HepG2 (cell line): ENCODE measurements at regions not wholly inside any gene's neighbourhood (a gene's known extent, or its start where the extent isn't known, plus 50 kb on each side); places are given as distances from the start of the nearest gene placed in this dataset.

Source experiments
- ATAC-seq: fragments of 200-7000 bp; cut with Tn5 transposase; 3 replicates; pipeline ENCODE4 v1.9.1; 2020; ENCODE audit warnings: mild to moderate bottlenecking, moderate library complexity
- BruUV-seq: library from RNA; stranded (reverse); fragments of 400-500 nt; replicated peaks from 2 replicates; lab custom pipeline; 2021; lab: Mats Ljungman, UMichigan
- CTCF ChIA-PET: fragments of 300-600 bp; formaldehyde crosslinking; extraction: SDS; loops from one replicate; lab custom pipeline; 2021; ENCODE audit warnings: low total read pairs, inconsistent platforms, low intra/inter-chr PET ratio; lab: Yijun Ruan, JAX
- POLR2A ChIA-PET: fragments of 350-600 bp; sonication (Branson Sonifier 250); formaldehyde crosslinking; loops from one replicate; lab custom pipeline; 2020; ENCODE audit warnings: antibody characterized with exemption, inconsistent platforms; lab: Yijun Ruan, JAX
- DNase-seq: peaks from one replicate; pipeline ENCODE4 v3.0.0-alpha.2; 2015; ENCODE audit warnings: low spot score
- FAIRE-seq: peaks from 3 replicates; lab custom pipeline; 2011; peaks lifted over from hg19 to GRCh38; lab: Jason Lieb, UNC
- H2AFZ ChIP-seq: one replicate; pipeline ENCODE4 v1.6.1; 2011; ENCODE audit warnings: low read length, inconsistent platforms
- H3K27ac ChIP-seq: fragments of 300-600 bp; 3 replicates; pipeline ENCODE4 v1.8.0; 2011; ENCODE audit warnings: mixed run types, mild to moderate bottlenecking, mixed read lengths, low read length, inconsistent platforms; ENCODE audit not compliant: insufficient read depth; ENCODE audit errors: extremely low read length
- H3K27me3 ChIP-seq, 2 experiments: fragments of 200-600 bp in 1 of 2; 2 replicates in 1 of 2; 3 replicates in 1 of 2; pipeline versions ENCODE4 v1.6.0 to v1.8.0; 2011; ENCODE audit warnings: low read length in 2 of 2, mild to moderate bottlenecking in 2 of 2, moderate library complexity in 2 of 2, inconsistent platforms in 1 of 2; ENCODE audit not compliant: insufficient read depth in 2 of 2, control insufficient read depth in 1 of 2
- H3K36me3 ChIP-seq, 2 experiments: fragments of 200-600 bp in 1 of 2; replicated peaks in 1 of 2; 2 replicates in 1 of 2; 3 replicates in 1 of 2; pipeline versions ENCODE4 v1.5.1 to v1.8.0; 2011; ENCODE audit warnings: low read length in 2 of 2, inconsistent platforms in 1 of 2; ENCODE audit not compliant: insufficient read depth in 2 of 2, control insufficient read depth in 1 of 2
- H3K4me1 ChIP-seq: 2 replicates; pipeline ENCODE4 v1.5.1; 2012; ENCODE audit warnings: low read length, inconsistent platforms; ENCODE audit not compliant: insufficient read depth
- H3K4me2 ChIP-seq: 2 replicates; pipeline ENCODE4 v1.6.0; 2011; ENCODE audit warnings: low read depth, low read length, inconsistent platforms
- H3K4me3 ChIP-seq, 3 experiments: fragments of 200-600 bp in 1 of 3; sonication (generic), shearing (Covaris generic) in 1 of 3; replicated peaks in 1 of 3; 2 replicates each; pipeline ENCODE4 v1.5.1; 2011 to 2016; ENCODE audit warnings: low read length in 3 of 3, inconsistent platforms in 2 of 3, low read depth in 2 of 3, mild to moderate bottlenecking in 2 of 3, control low read depth in 1 of 3, mixed read lengths in 1 of 3; ENCODE audit not compliant: insufficient read depth in 1 of 3
- H3K79me2 ChIP-seq: one replicate; pipeline ENCODE4 v1.6.1; 2011; ENCODE audit warnings: low read length, inconsistent platforms; ENCODE audit not compliant: insufficient read depth
- H3K9ac ChIP-seq: 2 replicates; pipeline ENCODE4 v1.6.0; 2011; ENCODE audit warnings: mild to moderate bottlenecking, low read depth, low read length, inconsistent platforms; ENCODE audit not compliant: insufficient read depth
- H3K9me3 ChIP-seq: 2 replicates; pipeline ENCODE4 v1.5.1; 2012; ENCODE audit warnings: mild to moderate bottlenecking, low read length
- H4K20me1 ChIP-seq: 2 replicates; pipeline ENCODE4 v1.6.0; 2011; ENCODE audit warnings: inconsistent platforms, mild to moderate bottlenecking, low read length, moderate library complexity; ENCODE audit not compliant: insufficient read depth
- KLF13 ChIP-seq: sonication (generic); formaldehyde crosslinking; IDR thresholded peaks from 2 replicates; pipeline ENCODE4 v1.4.0; 2020; ENCODE audit warnings: mild to moderate bottlenecking, missing genetic modification reagents
- SKI ChIP-seq: fragments of 450-650 bp; IDR thresholded peaks from one replicate; pipeline ENCODE4 v1.6.1; 2018; ENCODE audit warnings: mild to moderate bottlenecking; ENCODE audit not compliant: partially characterized antibody
- ZFP62 ChIP-seq: sonication (generic); formaldehyde crosslinking; IDR thresholded peaks from 2 replicates; pipeline ENCODE4 v1.4.0; 2020; ENCODE audit warnings: missing genetic modification reagents
- ZNF280B ChIP-seq: sonication (generic); formaldehyde crosslinking; IDR thresholded peaks from 2 replicates; pipeline ENCODE4 v1.5.0; 2020; ENCODE audit warnings: missing genetic modification reagents, mild to moderate bottlenecking, borderline replicate concordance
- ZNF512B ChIP-seq: sonication (generic); formaldehyde crosslinking; IDR thresholded peaks from 2 replicates; pipeline ENCODE4 v1.5.1; 2020; ENCODE audit warnings: missing genetic modification reagents, mild to moderate bottlenecking, borderline replicate concordance
- ZNF672 ChIP-seq: sonication (generic); formaldehyde crosslinking; IDR thresholded peaks from 2 replicates; pipeline ENCODE4 v1.8.1; 2022; ENCODE audit warnings: missing genetic modification reagents
- WGBS: methylation state at CpG from one replicate; pipeline ENCODE4 v1.1.6; 2017; ENCODE audit warnings: low lambda C conversion rate; 5-methylcytosine and 5-hydroxymethylcytosine counted together
- in situ Hi-C: cut with HindIII; loops from 2 replicates; pipeline ENCODE4 v1.10.0; 2017; ENCODE audit warnings: low pct_unique_long_range_greater_than_20kb; ENCODE audit not compliant: extremely low pct_ligation_motif_present
- intact Hi-C: fragments of 100-400 bp; cut with micrococcal nuclease; formaldehyde crosslinking; loops from one replicate; pipeline ENCODE4 v1.10.0; 2022; ENCODE audit not compliant: unreplicated experiment

GRCh38 chr7:119903085-119903484 lies 369.9 kb upstream of the KCND2 start:
- H3K79me2 ChIP-seq: no peaks in the 10 kb centered on the region
- ATAC-seq (no peak), FAIRE-seq (no peak), DNase-seq (no peak)
- H3K4me2 ChIP-seq: no peak overlapping the region
- H3K27me3 ChIP-seq: no peaks in the 10 kb centered on the region
- POLR2A ChIA-PET: no interaction called here
- H2AFZ ChIP-seq: no peak overlapping the region
- 5% methylated on average over 2 of the region's 2 CpGs for WGBS
- H3K4me3 ChIP-seq: no peak overlapping the region
- H3K9me3 ChIP-seq: no peaks in the 10 kb centered on the region
- no peaks in the 10 kb centered on the region for H3K4me1 ChIP-seq
- H3K36me3 ChIP-seq: no peaks in the 10 kb centered on the region
- TF ChIP-seq KLF13 (CRISPR knock-in tag): no peak
- TF ChIP-seq ZFP62 (CRISPR knock-in tag): no peak
- TF ChIP-seq ZNF672 (CRISPR knock-in tag): no peak
- no peak for TF ChIP-seq SKI
- no peak for TF ChIP-seq ZNF512B (CRISPR knock-in tag)
- no peak for TF ChIP-seq ZNF280B
- TF ChIP-seq, all 625 proteins: peak for 0
- BruUV-seq: no TSS peak
- CTCF ChIA-PET: no interaction called here
- Histone ChIP-seq H3K27ac (no peak overlapping the region), H4K20me1 (no peaks in the 10 kb centered on the region), H3K9ac (no peak overlapping the region)
- in situ Hi-C loops (no loop called here), intact Hi-C loops (no loop called here)
